SK-N-SH (cell line): ENCODE measurements at regions not wholly inside any gene's neighbourhood (a gene's known extent, or its start where the extent isn't known, plus 50 kb on each side); places are given as distances from the start of the nearest gene placed in this dataset.

Experiments
- CTCF ChIA-PET: fragments of 300-600, 350-600 bp; formaldehyde crosslinking; extraction: SDS; loops from one replicate; lab custom pipeline; 2021; lab: Yijun Ruan, JAX
- POLR2A ChIA-PET: fragments of 350-600 bp; sonication (Branson Sonifier 250); formaldehyde crosslinking; extraction: SDS; loops from one replicate; lab custom pipeline; 2020; ENCODE audit warnings: antibody characterized with exemption, inconsistent platforms; lab: Yijun Ruan, JAX
- DNase-seq: peaks from one replicate; pipeline ENCODE4 v3.0.0; 2012
- H2AFZ ChIP-seq: fragments of 200-600 bp; sonication (generic); 2 replicates; pipeline ENCODE4 v1.8.1; 2016; ENCODE audit warnings: antibody characterized with exemption, mild to moderate bottlenecking, low read depth
- H3F3A ChIP-seq: fragments of 200-600 bp; sonication (generic); replicated peaks from 2 replicates; pipeline ENCODE3; 2016; ENCODE audit warnings: antibody characterized with exemption, mild to moderate bottlenecking; ENCODE audit not compliant: insufficient read depth
- H3K27ac ChIP-seq, 2 experiments: fragments of 200-500 bp in 1 of 2; fragments of 200-600 bp in 1 of 2; sonication (Bioruptor generic) in 1 of 2; sonication (generic), shearing (Covaris generic) in 1 of 2; 2 replicates each; pipeline versions ENCODE4 v1.5.1 to v1.6.1; 2014 to 2016; ENCODE audit warnings: low read depth in 2 of 2, inconsistent platforms in 1 of 2, low read length in 1 of 2, mild to moderate bottlenecking in 1 of 2, mixed read lengths in 1 of 2
- H3K27me3 ChIP-seq: fragments of 200-600 bp; sonication (generic), shearing (Covaris generic); 2 replicates; pipeline ENCODE4 v1.6.1; 2016; ENCODE audit warnings: mixed run types; ENCODE audit not compliant: insufficient read depth
- H3K36me3 ChIP-seq, 2 experiments: fragments of 200-500 bp in 1 of 2; fragments of 200-600 bp in 1 of 2; sonication (Bioruptor generic) in 1 of 2; sonication (generic) in 1 of 2; replicated peaks in 1 of 2; 2 replicates each; pipeline versions ENCODE3 to v1.5.1; 2014 to 2016; ENCODE audit warnings: low read length in 1 of 2, mild to moderate bottlenecking in 1 of 2; ENCODE audit not compliant: insufficient read depth in 2 of 2, control insufficient read depth in 1 of 2
- H3K4me1 ChIP-seq, 2 experiments: fragments of 200-500 bp in 1 of 2; fragments of 200-600 bp in 1 of 2; sonication (Bioruptor generic) in 1 of 2; sonication (generic), shearing (Covaris generic) in 1 of 2; 2 replicates each; pipeline versions ENCODE4 v1.5.1 to v1.6.1; 2014 to 2016; ENCODE audit warnings: low read depth in 1 of 2, low read length in 1 of 2, mixed run types in 1 of 2; ENCODE audit not compliant: insufficient read depth in 2 of 2, control insufficient read depth in 1 of 2
- H3K4me2 ChIP-seq: fragments of 200-600 bp; sonication (generic), shearing (Covaris generic); 2 replicates; pipeline ENCODE4 v1.6.1; 2017; ENCODE audit warnings: mixed run types
- H3K4me3 ChIP-seq, 2 experiments: fragments of 200-500 bp in 1 of 2; fragments of 200-600 bp in 1 of 2; sonication (Bioruptor generic) in 1 of 2; sonication (generic), shearing (Covaris generic) in 1 of 2; 2 replicates each; pipeline versions ENCODE4 v1.5.1 to v1.8.1; 2014 to 2016; ENCODE audit warnings: low read depth in 2 of 2, inconsistent platforms in 1 of 2, low read length in 1 of 2, mild to moderate bottlenecking in 1 of 2, mixed read lengths in 1 of 2, moderate library complexity in 1 of 2
- H3K79me2 ChIP-seq: fragments of 200-600 bp; sonication (generic); 2 replicates; pipeline ENCODE4 v1.8.1; 2017; ENCODE audit warnings: mild to moderate bottlenecking; ENCODE audit not compliant: insufficient read depth
- H3K9ac ChIP-seq: fragments of 200-600 bp; sonication (generic); 2 replicates; pipeline ENCODE4 v1.6.1; 2017; ENCODE audit warnings: mixed run types
- H3K9me2 ChIP-seq: fragments of 200-600 bp; sonication (generic); 2 replicates; pipeline ENCODE4 v1.6.1; 2017; ENCODE audit warnings: mixed run types
- H3K9me3 ChIP-seq: fragments of 200-600 bp; sonication (generic); 2 replicates; pipeline ENCODE4 v1.6.1; 2017; ENCODE audit warnings: mixed run types, mild to moderate bottlenecking, moderate library complexity
- H4K20me1 ChIP-seq: fragments of 200-600 bp; sonication (generic); 2 replicates; pipeline ENCODE4 v1.6.1; 2017; ENCODE audit warnings: mild to moderate bottlenecking, mixed run types; ENCODE audit not compliant: insufficient read depth
- CTCF ChIP-seq: fragments of 200-600 bp; sonication (generic); IDR thresholded peaks from 2 replicates; pipeline ENCODE4 v1.6.1; 2017; ENCODE audit warnings: antibody characterized with exemption, mild to moderate bottlenecking, moderate library complexity
- ELF1 ChIP-seq: IDR thresholded peaks from 2 replicates; pipeline ENCODE4 v1.4.0; 2012
- EZH2phosphoT487 ChIP-seq: fragments of 200-600 bp; sonication (generic); IDR thresholded peaks from 2 replicates; pipeline ENCODE4 v1.6.1; 2017; ENCODE audit warnings: low read depth, mixed run types, mild to moderate bottlenecking, antibody characterized with exemption, moderate library complexity, borderline replicate concordance
- FOXJ3 ChIP-seq: sonication (generic); formaldehyde crosslinking; IDR thresholded peaks from 2 replicates; pipeline ENCODE4 v1.5.1; 2020; ENCODE audit warnings: mild to moderate bottlenecking, missing genetic modification reagents
- FOXM1 ChIP-seq: IDR thresholded peaks from 2 replicates; pipeline ENCODE4 v1.4.0; 2012; ENCODE audit warnings: low read depth, mild to moderate bottlenecking
- IRF3 ChIP-seq: fragments of 150-350 bp; IDR thresholded peaks from 2 replicates; pipeline ENCODE4 v1.6.1; 2016; ENCODE audit warnings: mild to moderate bottlenecking, low read depth, low read length
- MAX ChIP-seq: IDR thresholded peaks from 2 replicates; pipeline ENCODE4 v1.4.0; 2012; ENCODE audit warnings: low read depth
- MEF2A ChIP-seq: IDR thresholded peaks from 2 replicates; pipeline ENCODE4 v1.4.0; 2012; ENCODE audit warnings: low read depth, borderline replicate concordance
- RAD21 ChIP-seq: IDR thresholded peaks from 2 replicates; pipeline ENCODE4 v1.6.1; 2012; ENCODE audit warnings: mild to moderate bottlenecking, low read length
- RCOR1 ChIP-seq: fragments of 150-350 bp; IDR thresholded peaks from 2 replicates; pipeline ENCODE4 v1.6.1; 2017; ENCODE audit warnings: antibody characterized with exemption, low read length
- RFX5 ChIP-seq: IDR thresholded peaks from 2 replicates; pipeline ENCODE4 v1.6.1; 2012; ENCODE audit warnings: mild to moderate bottlenecking, improper control_type of control experiment, low read length
- SIN3A ChIP-seq: IDR thresholded peaks from 2 replicates; pipeline ENCODE4 v1.6.1; 2012; ENCODE audit warnings: low read depth, mild to moderate bottlenecking, low read length, moderate library complexity, borderline replicate concordance
- SMC3 ChIP-seq: IDR thresholded peaks from 2 replicates; pipeline ENCODE4 v1.6.1; 2012; ENCODE audit warnings: low read depth, low read length, improper control_type of control experiment
- TCF12 ChIP-seq: IDR thresholded peaks from 2 replicates; pipeline ENCODE4 v1.4.0; 2012
- TEAD4 ChIP-seq: IDR thresholded peaks from 2 replicates; pipeline ENCODE4 v1.4.0; 2012; ENCODE audit warnings: mild to moderate bottlenecking, borderline replicate concordance; ENCODE audit not compliant: insufficient read depth
- USF1 ChIP-seq: IDR thresholded peaks from 2 replicates; pipeline ENCODE4 v1.4.0; 2012; ENCODE audit warnings: low read depth, borderline replicate concordance
- YY1 ChIP-seq: IDR thresholded peaks from 2 replicates; pipeline ENCODE4 v1.4.0; 2012; ENCODE audit warnings: low read depth, mild to moderate bottlenecking
- WGBS: methylation state at CpG from one replicate; pipeline ENCODE4 v1.1.6; 2017; ENCODE audit warnings: low lambda C conversion rate; 5-methylcytosine and 5-hydroxymethylcytosine counted together

- ChIA-PET CTCF (no interaction called here), POLR2A (no interaction called here)
- Histone ChIP-seq H2AFZ (no peak overlapping the region), H3K36me3 (no peaks in the 10 kb centered on the region), H3K4me2 (no peak overlapping the region), H4K20me1 (no peaks in the 10 kb centered on the region), H3K9me3 (no peaks in the 10 kb centered on the region), H3K4me3 (no peak overlapping the region), H3F3A (no peaks in the 10 kb centered on the region)
- 63% methylated on average over 5 of the region's 5 CpGs for WGBS
- no peak for DNase-seq
- TF ChIP-seq SMC3 (no peak), YY1 (no peak), TEAD4 (no peak), IRF3 (no peak), EZH2phosphoT487 (no peak), TCF12 (no peak), FOXM1 (no peak), ELF1 (no peak), RFX5 (no peak), RCOR1 (no peak), FOXJ3 (CRISPR knock-in tag) (no peak), MAX (no peak), CTCF (no peak), MEF2A (no peak), USF1 (no peak), SIN3A (no peak), RAD21 (no peak)
- TF ChIP-seq, all 33 proteins: peak for 0
- no peak overlapping the region for H3K9ac ChIP-seq
- H3K27ac ChIP-seq: no peak overlapping the region
- no peaks in the 10 kb centered on the region for H3K79me2 ChIP-seq
- H3K9me2 ChIP-seq: no peaks in the 10 kb centered on the region
- no peaks in the 10 kb centered on the region for H3K27me3 ChIP-seq
- no peaks in the 10 kb centered on the region for H3K4me1 ChIP-seq
Observed at GRCh38 chr5:82924226-82925060, 152.8 kb downstream of the TMEM167A start.
